ENCODE measurements at regions not wholly inside any gene's neighbourhood (a gene's known extent, or its start where the extent isn't known, plus 50 kb on each side); places are given as distances from the start of the nearest gene placed in this dataset.

DNA sequence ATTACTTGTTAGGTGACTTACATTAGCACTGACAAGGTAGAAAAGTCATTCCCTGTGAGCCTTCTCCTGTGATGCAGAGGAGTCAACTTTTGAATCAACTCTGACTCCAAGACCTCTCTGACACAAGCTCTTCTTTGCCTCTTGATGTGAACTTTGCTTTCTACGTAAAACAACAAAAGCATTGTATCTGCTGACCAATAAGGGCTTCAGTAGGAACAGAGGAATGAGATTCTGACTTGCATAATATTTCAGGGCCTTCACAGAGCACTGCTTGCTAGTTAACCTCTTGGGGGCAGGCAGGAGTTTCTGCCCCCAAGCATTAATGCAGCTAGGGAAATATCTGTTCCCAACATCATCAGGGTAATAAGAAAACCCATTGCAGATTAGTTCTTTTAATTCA is 791.5 kb downstream of the BCL11A start:
- Histone ChIP-seq H3K36me3 (ENCODE audit: control insufficient read depth in 2 of 4, insufficient read depth in 4 of 4, low read length in 3 of 4) (no peaks in the 10 kb centered on the region), H2BK20ac (ENCODE audit: low read length) (no peak overlapping the region), H2BK5ac (ENCODE audit: low read depth, low read length) (no peak overlapping the region), H3K4me2 (ENCODE audit: insufficient read depth in 1 of 2, low read depth in 2 of 2, low read length in 2 of 2) (no peak overlapping the region), H4K8ac (ENCODE audit: extremely low read depth, insufficient read depth, low read length) (no peak overlapping the region), H3K27me3 (replicated peaks in 1 of 4; ENCODE audit: control insufficient read depth in 3 of 4, extremely low read depth in 1 of 4, insufficient read depth in 3 of 4, low read length in 3 of 4) (no peaks in the 10 kb centered on the region), H3K9ac (replicated peaks in 1 of 4; ENCODE audit: extremely low read depth in 1 of 4, low read depth in 3 of 4, low read length in 3 of 4) (no peak overlapping the region), H3K18ac (ENCODE audit: extremely low read depth, low read length) (no peak overlapping the region), H4K20me1 (replicated peaks in 1 of 2; ENCODE audit: control insufficient read depth in 1 of 2, insufficient read depth in 2 of 2, low read length in 2 of 2) (no peaks in the 10 kb centered on the region), H4K91ac (replicated peaks; ENCODE audit: insufficient read length, low read length) (no peak overlapping the region), H3K4me1 (replicated peaks in 1 of 4; ENCODE audit: control insufficient read depth in 3 of 4, insufficient read depth in 4 of 4, low read length in 3 of 4) (no peaks in the 10 kb centered on the region), H3K4ac (replicated peaks; ENCODE audit: insufficient read length, low read depth, low read length) (no peak overlapping the region), H3K79me2 (ENCODE audit: control insufficient read depth in 1 of 2, insufficient read depth in 2 of 2, low read length in 2 of 2) (no peaks in the 10 kb centered on the region), H2AFZ (ENCODE audit: low read length) (no peak overlapping the region), H2AK5ac (ENCODE audit: low read depth, low read length) (no peak overlapping the region), H2BK120ac (replicated peaks; ENCODE audit: low read depth, low read length) (no peak overlapping the region), H3K9me3 (ENCODE audit: insufficient read depth in 2 of 2, low read depth in 1 of 2, low read length in 1 of 2) (no peaks in the 10 kb centered on the region), H3K14ac (ENCODE audit: insufficient read length) (no peak overlapping the region), H3K56ac (replicated peaks; ENCODE audit: insufficient read length, low read depth, low read length) (no peak overlapping the region), H3K4me3 (ENCODE audit: extremely low read depth in 1 of 4, insufficient read depth in 2 of 4, low read depth in 3 of 4, low read length in 4 of 4) (no peak overlapping the region), H3K23ac (ENCODE audit: insufficient read length) (no peak overlapping the region), H2BK15ac (ENCODE audit: low read length) (no peak overlapping the region), H2BK12ac (ENCODE audit: low read depth, low read length) (no peak overlapping the region), H3K79me1 (ENCODE audit: low read depth, low read length) (no peaks in the 10 kb centered on the region), H4K5ac (ENCODE audit: insufficient read length, low read depth, low read length) (no peak overlapping the region), H3K23me2 (ENCODE audit: low read depth, low read length) (no peaks in the 10 kb centered on the region), H3K27ac (ENCODE audit: low read depth, low read length) (no peak overlapping the region)
- 94% methylated on average over 1 of the region's 1 CpG; no CpG with 5 or more reads in 1 of the 2 experiments for WGBS, 2 experiments (ENCODE audit: extremely low coverage in 1 of 2, insufficient coverage in 1 of 2, insufficient read length in 1 of 2, insufficient replicate concordance in 2 of 2, low coverage in 1 of 2, low lambda C conversion rate in 2 of 2, missing lambda C conversion rate in 1 of 2)
- POLR2A ChIA-PET (ENCODE audit: partially characterized antibody): no interaction called here
- CTCF ChIA-PET (ENCODE audit: partially characterized antibody): interaction anchor here (0.9 to 1.2 kb wide), 3 partner anchors 13 to 171 kb away, joined by 3 to 5 read pairs (median 4); no protein-coding TSS in a partner anchor
- DNase-seq (ENCODE audit: low read depth in 1 of 2, low spot score in 2 of 2) (no peak), FAIRE-seq (no peak)
- TF ChIP-seq KDM4A (IDR thresholded peaks at IDR 0.05; ENCODE audit: low read depth, low read length, severe bottlenecking): no peak
- TF ChIP-seq, protein P1, sequence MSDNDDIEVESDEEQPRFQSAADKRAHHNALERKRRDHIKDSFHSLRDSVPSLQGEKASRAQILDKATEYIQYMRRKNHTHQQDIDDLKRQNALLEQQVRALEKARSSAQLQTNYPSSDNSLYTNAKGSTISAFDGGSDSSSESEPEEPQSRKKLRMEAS (IDR thresholded peaks at IDR 0.05): no peak
- TF ChIP-seq CREB1 (IDR thresholded peaks at IDR 0.05): no peak
- TF ChIP-seq RBBP5 (IDR thresholded peaks at IDR 0.05; ENCODE audit: borderline replicate concordance, low read depth, low read length): no peak
- TF ChIP-seq YY1 (IDR thresholded peaks at IDR 0.05; ENCODE audit: low read depth, low read length): no peak
- TF ChIP-seq ATF3 (IDR thresholded peaks at IDR 0.05; ENCODE audit: insufficient read depth, low read depth, low read length): no peak
- TF ChIP-seq RAD21 (IDR thresholded peaks at IDR 0.05 in 1 of 2, conservative IDR thresholded peaks at IDR 0.05 in 1 of 2; ENCODE audit: low read depth in 2 of 2, low read length in 2 of 2): peak in 1 of 2 experiments; percentile 21; a peak in 1 of 4 replicates
